ENCODE measurements at regions not wholly inside any gene's neighbourhood (a gene's known extent, or its start where the extent isn't known, plus 50 kb on each side); places are given as distances from the start of the nearest gene placed in this dataset.

GRCh38 chr2:128537646-128538045, 219.0 kb upstream of the HS6ST1 start:
- dilution Hi-C loops (cut with MboI; ENCODE audit: extremely low pct_ligation_motif_present, low sequenced_read_pairs) (no loop called here), intact Hi-C loops (cut with micrococcal nuclease) (loop anchor here (10.0 kb wide), 1 partner anchor 363 kb away; no protein-coding TSS in a partner anchor)

More at GRCh38 chr2:128537646-128538045, 219.0 kb upstream of the HS6ST1 start:
- Histone ChIP-seq H3K27me3 (ENCODE audit: control insufficient read depth in 2 of 2, insufficient read depth in 2 of 2, low read length in 2 of 2) (no peaks in the 10 kb centered on the region), H3K4me1 (ENCODE audit: control insufficient read depth, extremely low read depth, insufficient read depth, low read length) (no peaks in the 10 kb centered on the region), H3K4me2 (ENCODE audit: insufficient read depth, low read length) (no peak overlapping the region), H3K36me3 (ENCODE audit: control insufficient read depth in 2 of 2, extremely low read depth in 1 of 2, insufficient read depth in 2 of 2, low read length in 2 of 2) (no peaks in the 10 kb centered on the region), H4K20me1 (replicated peaks; ENCODE audit: control insufficient read depth, extremely low read depth, insufficient read depth, low read length) (no peaks in the 10 kb centered on the region), H3K9me3 (replicated peaks; ENCODE audit: control insufficient read depth, insufficient read depth, low read length) (no peaks in the 10 kb centered on the region), H2AFZ (ENCODE audit: low read depth, low read length) (no peak overlapping the region), H3K79me2 (ENCODE audit: control insufficient read depth, insufficient read depth, low read length) (no peaks in the 10 kb centered on the region), H3K9me1 (replicated peaks; ENCODE audit: control insufficient read depth, extremely low read depth, insufficient read depth, low read length) (no peaks in the 10 kb centered on the region), H3K4me3 (replicated peaks in 1 of 3; ENCODE audit: insufficient read depth in 1 of 3, low read depth in 1 of 3, low read length in 3 of 3) (no peak overlapping the region), H3K9ac (replicated peaks; ENCODE audit: extremely low read depth, insufficient read depth, low read length) (no peak overlapping the region), H3K27ac (ENCODE audit: insufficient read depth, low read depth, low read length) (no peak overlapping the region)
- CTCF ChIA-PET: no interaction called here
- DNase-seq (ENCODE audit: low read depth, low spot score): no peak
- BruUV-seq (replicated peaks): no TSS peak
- no peak for FAIRE-seq
- TF ChIP-seq MYC (IDR thresholded peaks at IDR 0.05; ENCODE audit: low read depth, low read length): no peak
- TF ChIP-seq JUN (IDR thresholded peaks at IDR 0.05; ENCODE audit: borderline replicate concordance, insufficient read depth, insufficient read length, low read depth): no peak
- no peak for TF ChIP-seq GATA2 (IDR thresholded peaks at IDR 0.05; ENCODE audit: insufficient read depth, insufficient read length, low read depth, low read length)
- TF ChIP-seq MAX (IDR thresholded peaks at IDR 0.05; ENCODE audit: insufficient read depth, insufficient read length): no peak
- no peak for TF ChIP-seq POLR2AphosphoS5 (IDR thresholded peaks at IDR 0.05; ENCODE audit: insufficient read depth, low read depth, low read length)
- no peak for TF ChIP-seq FOS (IDR thresholded peaks at IDR 0.05; ENCODE audit: borderline replicate concordance, insufficient read depth, low read length)
- no peak for TF ChIP-seq CTCF (IDR thresholded peaks at IDR 0.05; ENCODE audit: extremely low read depth in 1 of 2, insufficient read depth in 1 of 2, low read depth in 1 of 2, low read length in 2 of 2)
- no peak for TF ChIP-seq EZH2 (IDR thresholded peaks at IDR 0.05; ENCODE audit: borderline replicate concordance, low read depth, low read length, severe bottlenecking)
- no peak for TF ChIP-seq POLR2A (IDR thresholded peaks at IDR 0.05; ENCODE audit: low read depth, low read length)
- POLR2A ChIA-PET: no interaction called here
